H1 (cell line): ENCODE measurements at regions not wholly inside any gene's neighbourhood (a gene's known extent, or its start where the extent isn't known, plus 50 kb on each side); places are given as distances from the start of the nearest gene placed in this dataset.

Experiments
- CTCF ChIA-PET: fragments of 300-600 bp; sonication (Branson Sonifier 250); formaldehyde crosslinking; loops from one replicate; lab custom pipeline; 2021; ENCODE audit not compliant: partially characterized antibody; lab: Charles Lee
- POLR2A ChIA-PET: fragments of 300-600 bp; sonication (Branson Sonifier 250); formaldehyde crosslinking; loops from one replicate; lab custom pipeline; 2021; ENCODE audit warnings: inconsistent platforms; ENCODE audit not compliant: partially characterized antibody; lab: Charles Lee
- DNase-seq, 2 experiments: peaks; one replicate each; pipeline versions ENCODE4 v3.0.0 to v3.0.0-alpha.2; 2010 to 2022; ENCODE audit warnings: low spot score in 2 of 2, low read depth in 1 of 2, mixed read lengths in 1 of 2
- FAIRE-seq: peaks from 2 replicates; lab custom pipeline; 2011; peaks lifted over from hg19 to GRCh38; lab: Jason Lieb, UNC
- H2AFZ ChIP-seq: 2 replicates; pipeline ENCODE4 v1.8.1; 2012; ENCODE audit warnings: low read length, inconsistent platforms
- H2AK5ac ChIP-seq: 2 replicates; pipeline ENCODE4 v1.6.1; 2013; ENCODE audit warnings: low read depth, low read length
- H2BK120ac ChIP-seq: replicated peaks from 2 replicates; pipeline ENCODE3; 2013; ENCODE audit warnings: low read depth, low read length, inconsistent platforms
- H2BK12ac ChIP-seq: 2 replicates; pipeline ENCODE4 v1.6.1; 2013; ENCODE audit warnings: low read depth, low read length
- H2BK15ac ChIP-seq: 2 replicates; pipeline ENCODE4 v1.6.1; 2013; ENCODE audit warnings: low read length
- H2BK20ac ChIP-seq: 2 replicates; pipeline ENCODE4 v1.6.1; 2013; ENCODE audit warnings: low read length
- H2BK5ac ChIP-seq: 2 replicates; pipeline ENCODE4 v1.6.1; 2013; ENCODE audit warnings: low read depth, low read length
- H3K14ac ChIP-seq: 2 replicates; pipeline ENCODE4 v1.6.1; 2013; ENCODE audit warnings: inconsistent platforms; ENCODE audit not compliant: insufficient read length
- H3K18ac ChIP-seq: 2 replicates; pipeline ENCODE4 v1.6.1; 2013; ENCODE audit warnings: low read length; ENCODE audit errors: extremely low read depth
- H3K23ac ChIP-seq: 2 replicates; pipeline ENCODE4 v1.6.1; 2013; ENCODE audit warnings: inconsistent platforms; ENCODE audit not compliant: insufficient read length
- H3K23me2 ChIP-seq: 2 replicates; pipeline ENCODE4 v1.6.1; 2013; ENCODE audit warnings: low read depth, low read length
- H3K27ac ChIP-seq: 2 replicates; pipeline ENCODE4 v1.6.1; 2011; ENCODE audit warnings: low read depth, low read length, inconsistent platforms
- H3K27me3 ChIP-seq, 4 experiments: replicated peaks in 1 of 4; 1 replicate in 1 of 4; 2 replicates in 3 of 4; pipeline versions ENCODE4 v1.6.1 to v1.8.1; 2011 to 2013; ENCODE audit warnings: low read length in 3 of 4, mild to moderate bottlenecking in 3 of 4, inconsistent platforms in 2 of 4, mixed read lengths in 2 of 4, moderate library complexity in 1 of 4; ENCODE audit not compliant: control insufficient read depth in 3 of 4, insufficient read depth in 3 of 4; ENCODE audit errors: extremely low read depth in 1 of 4
- H3K36me3 ChIP-seq, 4 experiments: 2 replicates each; pipeline versions ENCODE4 v1.6.1 to v1.8.1; 2011 to 2013; ENCODE audit warnings: mild to moderate bottlenecking in 4 of 4, low read length in 3 of 4, moderate library complexity in 2 of 4, control low read depth in 1 of 4, inconsistent platforms in 1 of 4; ENCODE audit not compliant: insufficient read depth in 4 of 4, control insufficient read depth in 2 of 4
- H3K4ac ChIP-seq: replicated peaks from 2 replicates; pipeline ENCODE3; 2013; ENCODE audit warnings: low read length, low read depth, mixed read lengths, inconsistent platforms; ENCODE audit not compliant: insufficient read length
- H3K4me1 ChIP-seq, 4 experiments: replicated peaks in 1 of 4; 1 replicate in 1 of 4; 2 replicates in 3 of 4; pipeline versions ENCODE4 v1.6.1 to v1.8.1; 2011 to 2013; ENCODE audit warnings: low read length in 3 of 4, inconsistent platforms in 2 of 4, mixed read lengths in 1 of 4; ENCODE audit not compliant: insufficient read depth in 4 of 4, control insufficient read depth in 3 of 4
- H3K4me2 ChIP-seq, 2 experiments: 2 replicates each; pipeline versions ENCODE4 v1.6.1 to v1.8.1; 2011 to 2013; ENCODE audit warnings: low read depth in 2 of 2, low read length in 2 of 2, control low read depth in 1 of 2, inconsistent platforms in 1 of 2, mild to moderate bottlenecking in 1 of 2; ENCODE audit not compliant: insufficient read depth in 1 of 2
- H3K4me3 ChIP-seq, 4 experiments: fragments of 200-600, 300-600 bp in 1 of 4; sonication (generic), shearing (Covaris generic), sonication (Bioruptor Twin) in 1 of 4; 2 replicates each; pipeline versions ENCODE4 v1.5.1 to v1.8.1; 2011 to 2016; ENCODE audit warnings: low read length in 4 of 4, low read depth in 3 of 4, control low read depth in 2 of 4, inconsistent platforms in 2 of 4, mild to moderate bottlenecking in 2 of 4, mixed read lengths in 1 of 4, moderate library complexity in 1 of 4; ENCODE audit not compliant: insufficient read depth in 2 of 4; ENCODE audit errors: extremely low read depth in 1 of 4
- H3K56ac ChIP-seq: replicated peaks from 2 replicates; pipeline ENCODE3; 2013; ENCODE audit warnings: low read depth, mild to moderate bottlenecking, mixed read lengths, low read length, inconsistent platforms; ENCODE audit not compliant: insufficient read length
- H3K79me1 ChIP-seq: 2 replicates; pipeline ENCODE4 v1.6.1; 2013; ENCODE audit warnings: low read depth, low read length, control low read depth
- H3K79me2 ChIP-seq, 2 experiments: 2 replicates each; pipeline versions ENCODE4 v1.6.1 to v1.8.1; 2012 to 2013; ENCODE audit warnings: low read length in 2 of 2, mild to moderate bottlenecking in 2 of 2, inconsistent platforms in 1 of 2; ENCODE audit not compliant: insufficient read depth in 2 of 2, control insufficient read depth in 1 of 2
- H3K9ac ChIP-seq, 4 experiments: replicated peaks in 1 of 4; 1 replicate in 1 of 4; 2 replicates in 3 of 4; pipeline versions ENCODE4 v1.6.1 to v1.8.1; 2011 to 2013; ENCODE audit warnings: low read depth in 3 of 4, low read length in 3 of 4, control low read depth in 2 of 4, mild to moderate bottlenecking in 2 of 4, moderate library complexity in 2 of 4, inconsistent platforms in 1 of 4; ENCODE audit errors: extremely low read depth in 1 of 4
- H3K9me3 ChIP-seq, 2 experiments: 2 replicates each; pipeline versions ENCODE4 v1.6.1 to v1.8.1; 2012 to 2013; ENCODE audit warnings: mild to moderate bottlenecking in 2 of 2, moderate library complexity in 2 of 2, control low read depth in 1 of 2, inconsistent platforms in 1 of 2, low read depth in 1 of 2, low read length in 1 of 2, mixed read lengths in 1 of 2; ENCODE audit not compliant: insufficient read depth in 2 of 2
- H4K20me1 ChIP-seq, 2 experiments: replicated peaks in 1 of 2; 2 replicates each; pipeline versions ENCODE3 to v1.8.1; 2011 to 2013; ENCODE audit warnings: inconsistent platforms in 2 of 2, low read length in 2 of 2, mild to moderate bottlenecking in 1 of 2; ENCODE audit not compliant: insufficient read depth in 2 of 2, control insufficient read depth in 1 of 2
- H4K5ac ChIP-seq: 2 replicates; pipeline ENCODE4 v1.6.1; 2013; ENCODE audit warnings: low read length, low read depth, mixed read lengths, inconsistent platforms; ENCODE audit not compliant: insufficient read length
- H4K8ac ChIP-seq: 2 replicates; pipeline ENCODE4 v1.8.0; 2013; ENCODE audit warnings: mild to moderate bottlenecking, moderate library complexity, low read length, inconsistent platforms; ENCODE audit not compliant: insufficient read depth; ENCODE audit errors: extremely low read depth
- H4K91ac ChIP-seq: replicated peaks from 2 replicates; pipeline ENCODE3; 2013; ENCODE audit warnings: low read length, mixed read lengths, inconsistent platforms; ENCODE audit not compliant: insufficient read length
- ASH2L ChIP-seq: fragments of 200-600, 300-600 bp; sonication (generic); IDR thresholded peaks from one replicate; pipeline ENCODE4 v1.7.1; 2017; ENCODE audit warnings: low read length
- CREB1 ChIP-seq: IDR thresholded peaks from 2 replicates; pipeline ENCODE4 v1.6.1; 2012; ENCODE audit warnings: inconsistent platforms
- FOSL1 ChIP-seq: IDR thresholded peaks from 2 replicates; pipeline ENCODE4 v1.6.1; 2011; ENCODE audit warnings: mild to moderate bottlenecking, low read depth, low read length, moderate library complexity; ENCODE audit not compliant: insufficient read depth
- GTF2F1 ChIP-seq: IDR thresholded peaks from 2 replicates; pipeline ENCODE4 v1.6.1; 2012; ENCODE audit warnings: low read depth, low read length, improper control_type of control experiment, borderline replicate concordance
- POU5F1 ChIP-seq: IDR thresholded peaks from 2 replicates; pipeline ENCODE4 v1.6.1; 2011; ENCODE audit warnings: low read depth, mild to moderate bottlenecking, low read length, moderate library complexity
- SRF ChIP-seq: IDR thresholded peaks from 2 replicates; pipeline ENCODE4 v1.6.1; 2011; ENCODE audit warnings: mild to moderate bottlenecking, low read depth, low read length, moderate library complexity
- ZNF274 ChIP-seq: IDR thresholded peaks from 2 replicates; pipeline ENCODE4 v1.7.0; 2012; ENCODE audit warnings: low read length, borderline replicate concordance; ENCODE audit errors: extremely low read depth

GRCh38 chr12:43079476-43079875, 472.5 kb downstream of the ADAMTS20 start:
- Histone ChIP-seq H3K23ac (no peak overlapping the region), H3K9ac (no peak overlapping the region), H3K4me2 (no peak overlapping the region), H2BK20ac (no peak overlapping the region), H3K4me1 (no peaks in the 10 kb centered on the region), H2BK5ac (no peak overlapping the region), H3K56ac (no peak overlapping the region), H2BK120ac (no peak overlapping the region), H2AFZ (no peak overlapping the region), H3K4me3 (no peak overlapping the region), H3K14ac (no peak overlapping the region), H4K8ac (no peak overlapping the region), H3K36me3 (no peaks in the 10 kb centered on the region), H3K23me2 (no peaks in the 10 kb centered on the region), H4K20me1 (no peaks in the 10 kb centered on the region), H3K9me3 (peaks cover 2 to 4% of the 10 kb centered on the region in 2 experiments; a peak in 2 of 4 replicates), H3K79me1 (no peaks in the 10 kb centered on the region), H3K27me3 (no peaks in the 10 kb centered on the region), H4K5ac (no peak overlapping the region), H2AK5ac (no peak overlapping the region), H4K91ac (no peak overlapping the region), H2BK15ac (no peak overlapping the region), H3K27ac (no peak overlapping the region), H3K4ac (no peak overlapping the region), H3K18ac (no peak overlapping the region), H2BK12ac (no peak overlapping the region), H3K79me2 (no peaks in the 10 kb centered on the region)
- POLR2A ChIA-PET = no interaction called here
- FAIRE-seq (no peak), DNase-seq (no peak)
- CTCF ChIA-PET = no interaction called here
- TF ChIP-seq GTF2F1 (no peak), CREB1 (no peak), ZNF274 (no peak), POU5F1 (no peak), ASH2L (no peak), FOSL1 (no peak), SRF (no peak)
